ENCODE measurements at regions not wholly inside any gene's neighbourhood (a gene's known extent, or its start where the extent isn't known, plus 50 kb on each side); places are given as distances from the start of the nearest gene placed in this dataset.

GRCh38 chr11:33941637-33942160, 49.8 kb upstream of the LMO2 start:
- TF ChIP-seq GTF2I (CRISPR knock-in tag; conservative IDR thresholded peaks at IDR 0.05) (no peak), RORB (CRISPR knock-in tag; IDR thresholded peaks at IDR 0.05) (no peak), FOXP1 (CRISPR knock-in tag; IDR thresholded peaks at IDR 0.05; ENCODE audit: borderline replicate concordance) (no peak), ZSCAN18 (CRISPR knock-in tag; IDR thresholded peaks at IDR 0.05) (no peak), NFATC4 (CRISPR knock-in tag; IDR thresholded peaks at IDR 0.05) (no peak), GABPB1 (CRISPR knock-in tag; IDR thresholded peaks at IDR 0.05) (no peak), SMAD3 (CRISPR knock-in tag; IDR thresholded peaks at IDR 0.05; ENCODE audit: borderline replicate concordance) (no peak), ZMAT4 (CRISPR knock-in tag; IDR thresholded peaks at IDR 0.05) (no peak), NR2C2 (CRISPR knock-in tag; IDR thresholded peaks at IDR 0.05) (no peak), E2F5 (CRISPR knock-in tag; IDR thresholded peaks at IDR 0.05) (no peak), JUN (CRISPR knock-in tag; IDR thresholded peaks at IDR 0.05) (no peak), E2F1 (CRISPR knock-in tag; IDR thresholded peaks at IDR 0.05) (no peak), FOXK1 (CRISPR knock-in tag; IDR thresholded peaks at IDR 0.05) (no peak), NFE2L1 (CRISPR knock-in tag; IDR thresholded peaks at IDR 0.05) (no peak), ZNF317 (CRISPR knock-in tag; IDR thresholded peaks at IDR 0.05; ENCODE audit: borderline replicate concordance, low read depth) (no peak), AFF4 (CRISPR knock-in tag; IDR thresholded peaks at IDR 0.05; ENCODE audit: borderline replicate concordance) (no peak)
- TF ChIP-seq, protein P1, sequence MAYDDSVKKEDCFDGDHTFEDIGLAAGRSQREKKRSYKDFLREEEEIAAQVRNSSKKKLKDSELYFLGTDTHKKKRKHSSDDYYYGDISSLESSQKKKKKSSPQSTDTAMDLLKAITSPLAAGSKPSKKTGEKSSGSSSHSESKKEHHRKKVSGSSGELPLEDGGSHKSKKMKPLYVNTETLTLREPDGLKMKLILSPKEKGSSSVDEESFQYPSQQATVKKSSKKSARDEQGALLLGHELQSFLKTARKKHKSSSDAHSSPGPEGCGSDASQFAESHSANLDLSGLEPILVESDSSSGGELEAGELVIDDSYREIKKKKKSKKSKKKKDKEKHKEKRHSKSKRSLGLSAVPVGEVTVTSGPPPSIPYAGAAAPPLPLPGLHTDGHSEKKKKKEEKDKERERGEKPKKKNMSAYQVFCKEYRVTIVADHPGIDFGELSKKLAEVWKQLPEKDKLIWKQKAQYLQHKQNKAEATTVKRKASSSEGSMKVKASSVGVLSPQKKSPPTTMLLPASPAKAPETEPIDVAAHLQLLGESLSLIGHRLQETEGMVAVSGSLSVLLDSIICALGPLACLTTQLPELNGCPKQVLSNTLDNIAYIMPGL (CRISPR knock-in tag; IDR thresholded peaks at IDR 0.05) = no peak
- TF ChIP-seq, protein P2, sequence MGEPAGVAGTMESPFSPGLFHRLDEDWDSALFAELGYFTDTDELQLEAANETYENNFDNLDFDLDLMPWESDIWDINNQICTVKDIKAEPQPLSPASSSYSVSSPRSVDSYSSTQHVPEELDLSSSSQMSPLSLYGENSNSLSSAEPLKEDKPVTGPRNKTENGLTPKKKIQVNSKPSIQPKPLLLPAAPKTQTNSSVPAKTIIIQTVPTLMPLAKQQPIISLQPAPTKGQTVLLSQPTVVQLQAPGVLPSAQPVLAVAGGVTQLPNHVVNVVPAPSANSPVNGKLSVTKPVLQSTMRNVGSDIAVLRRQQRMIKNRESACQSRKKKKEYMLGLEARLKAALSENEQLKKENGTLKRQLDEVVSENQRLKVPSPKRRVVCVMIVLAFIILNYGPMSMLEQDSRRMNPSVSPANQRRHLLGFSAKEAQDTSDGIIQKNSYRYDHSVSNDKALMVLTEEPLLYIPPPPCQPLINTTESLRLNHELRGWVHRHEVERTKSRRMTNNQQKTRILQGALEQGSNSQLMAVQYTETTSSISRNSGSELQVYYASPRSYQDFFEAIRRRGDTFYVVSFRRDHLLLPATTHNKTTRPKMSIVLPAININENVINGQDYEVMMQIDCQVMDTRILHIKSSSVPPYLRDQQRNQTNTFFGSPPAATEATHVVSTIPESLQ (CRISPR knock-in tag; IDR thresholded peaks at IDR 0.05) = no peak
- TF ChIP-seq, protein P3, sequence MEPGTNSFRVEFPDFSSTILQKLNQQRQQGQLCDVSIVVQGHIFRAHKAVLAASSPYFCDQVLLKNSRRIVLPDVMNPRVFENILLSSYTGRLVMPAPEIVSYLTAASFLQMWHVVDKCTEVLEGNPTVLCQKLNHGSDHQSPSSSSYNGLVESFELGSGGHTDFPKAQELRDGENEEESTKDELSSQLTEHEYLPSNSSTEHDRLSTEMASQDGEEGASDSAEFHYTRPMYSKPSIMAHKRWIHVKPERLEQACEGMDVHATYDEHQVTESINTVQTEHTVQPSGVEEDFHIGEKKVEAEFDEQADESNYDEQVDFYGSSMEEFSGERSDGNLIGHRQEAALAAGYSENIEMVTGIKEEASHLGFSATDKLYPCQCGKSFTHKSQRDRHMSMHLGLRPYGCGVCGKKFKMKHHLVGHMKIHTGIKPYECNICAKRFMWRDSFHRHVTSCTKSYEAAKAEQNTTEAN (CRISPR knock-in tag; IDR thresholded peaks at IDR 0.05) = no peak
- Mint-ChIP-seq H3K36me3 (no peaks in the 10 kb centered on the region), H3K9me3 (no peaks in the 10 kb centered on the region), H3K27me3 (ENCODE audit: low read depth) (no peaks in the 10 kb centered on the region), H3K4me1 (peaks cover 12% of the 10 kb centered on the region), H3K27ac (no peak overlapping the region), H3K4me3 (no peak overlapping the region)
- POLR2A ChIA-PET = no interaction called here
- no peak for DNase-seq (ENCODE audit: low spot score)
- ATAC-seq = no peak
- CTCF ChIA-PET = no interaction called here

All from WTC11 (cell line).